K562 (cell line): ENCODE measurements at regions not wholly inside any gene's neighbourhood (a gene's known extent, or its start where the extent isn't known, plus 50 kb on each side); places are given as distances from the start of the nearest gene placed in this dataset.

Experiments used
- ADNP ChIP-seq: fragments of 200-800 bp; sonication (Bioruptor generic); IDR thresholded peaks from 2 replicates; pipeline ENCODE4 v1.6.1; 2016; ENCODE audit warnings: missing genetic modification characterization, missing compliant biosample characterization
- AFF1 ChIP-seq, 2 experiments: fragments of 450-650 bp; IDR thresholded peaks; 2 replicates each; pipeline ENCODE4 v1.6.1; 2018; ENCODE audit warnings: mild to moderate bottlenecking in 2 of 2, low read depth in 1 of 2; ENCODE audit not compliant: partially characterized antibody in 2 of 2
- ARNT ChIP-seq, 2 experiments: fragments of 450-650 bp; IDR thresholded peaks; 2 replicates each; pipeline ENCODE4 v1.6.1; 2016; ENCODE audit warnings: mild to moderate bottlenecking in 1 of 2
- CC2D1A ChIP-seq: fragments of 450-650 bp; IDR thresholded peaks from 2 replicates; pipeline ENCODE4 v1.6.1; 2017; ENCODE audit warnings: mild to moderate bottlenecking
- CTCF ChIP-seq, 3 experiments: IDR thresholded peaks in 2 of 3; conservative IDR thresholded peaks in 1 of 3; 2 replicates each; pipeline ENCODE4 v1.5.1; 2011 to 2012; ENCODE audit warnings: low read length in 3 of 3, mild to moderate bottlenecking in 3 of 3, control low read depth in 2 of 3, improper control_type of control experiment in 1 of 3, inconsistent platforms in 1 of 3, low read depth in 1 of 3, mixed read lengths in 1 of 3, moderate library complexity in 1 of 3; ENCODE audit not compliant: insufficient read depth in 2 of 3
- FOSL1 ChIP-seq: fragments of 200-800 bp; sonication (Bioruptor generic); conservative IDR thresholded peaks from 2 replicates; pipeline ENCODE4 v1.6.1; 2016; ENCODE audit warnings: missing genetic modification characterization, missing compliant biosample characterization
- GABPB2 ChIP-seq: fragments of 250-450 bp; sonication (Bioruptor Pico); conservative IDR thresholded peaks from 2 replicates; pipeline ENCODE4 v1.5.1; 2021; ENCODE audit warnings: mild to moderate bottlenecking
- NR3C1 ChIP-seq: sonication (generic); formaldehyde crosslinking; IDR thresholded peaks from 2 replicates; pipeline ENCODE4 v1.8.1; 2022; ENCODE audit warnings: missing genetic modification reagents
- PCBP1 ChIP-seq: fragments of 200-400 bp; formaldehyde crosslinking; IDR thresholded peaks from 2 replicates; pipeline ENCODE4 v1.6.1; 2018; ENCODE audit warnings: mild to moderate bottlenecking, low read depth, low read length; ENCODE audit not compliant: poor library complexity, severe bottlenecking
- RNF219 ChIP-seq: fragments of 250-450 bp; sonication (Bioruptor Pico); IDR thresholded peaks from 2 replicates; pipeline ENCODE4 v1.5.0; 2022; ENCODE audit warnings: mild to moderate bottlenecking
- SIN3A ChIP-seq, 2 experiments: fragments of 150-350 bp in 1 of 2; IDR thresholded peaks; 2 replicates each; pipeline ENCODE4 v1.6.1; 2011 to 2016; ENCODE audit warnings: borderline replicate concordance in 2 of 2, low read depth in 2 of 2, low read length in 2 of 2, mild to moderate bottlenecking in 2 of 2, moderate library complexity in 2 of 2; ENCODE audit not compliant: control insufficient read depth in 1 of 2
- SMARCA4 ChIP-seq: fragments of 450-650 bp; IDR thresholded peaks from 2 replicates; pipeline ENCODE4 v1.6.1; 2016
- SMARCA5 ChIP-seq: fragments of 450-650 bp; IDR thresholded peaks from 2 replicates; pipeline ENCODE4 v1.6.1; 2016
- THRA ChIP-seq: fragments of 450-650 bp; IDR thresholded peaks from 2 replicates; pipeline ENCODE4 v1.6.1; 2017; ENCODE audit warnings: mild to moderate bottlenecking, moderate library complexity
- YBX1 ChIP-seq: fragments of 450-650 bp; IDR thresholded peaks from 2 replicates; pipeline ENCODE4 v1.7.1; 2016; ENCODE audit warnings: mild to moderate bottlenecking
- ZBTB9 ChIP-seq: fragments of 450-650 bp; formaldehyde crosslinking; IDR thresholded peaks from 2 replicates; pipeline ENCODE4 v1.4.0; 2020; ENCODE audit warnings: mild to moderate bottlenecking, moderate library complexity
- ZNF174 ChIP-seq: fragments of 250-450 bp; sonication (Bioruptor Pico); IDR thresholded peaks from 2 replicates; pipeline ENCODE4 v1.4.0; 2020; ENCODE audit warnings: mild to moderate bottlenecking
- ZNF707 ChIP-seq: fragments of 250-450 bp; sonication (Bioruptor Pico); conservative IDR thresholded peaks from 2 replicates; pipeline ENCODE4 v1.8.0; 2022; ENCODE audit warnings: inconsistent platforms, mild to moderate bottlenecking, moderate library complexity

- TF ChIP-seq RNF219 (CRISPR knock-in tag) (no peak), SIN3A (IDR thresholded peaks at IDR 0.05; ENCODE audit: borderline replicate concordance in 2 of 2, control insufficient read depth in 1 of 2, low read depth in 2 of 2, low read length in 2 of 2) (no peak), CTCF (IDR thresholded peaks at IDR 0.05 in 2 of 3, conservative IDR thresholded peaks at IDR 0.05 in 1 of 3; ENCODE audit: insufficient read depth in 2 of 3, low read depth in 1 of 3, low read length in 3 of 3) (0 out of 6 replicates have a peak, but pooled peaks of 1 of the 3 experiments have one; percentile 17), AFF1 (IDR thresholded peaks at IDR 0.05; ENCODE audit: low read depth in 1 of 2, partially characterized antibody in 2 of 2) (no peak), ARNT (IDR thresholded peaks at IDR 0.05) (no peak), GABPB2 (no peak), NR3C1 (CRISPR knock-in tag) (no peak), CC2D1A (no peak), SMARCA4 (peak; percentile 53), ZNF707 (CRISPR knock-in tag) (no peak), THRA (no peak), ZBTB9 (CRISPR knock-in tag) (no peak), ADNP (tag) (no peak), ZNF174 (CRISPR knock-in tag) (no peak), YBX1 (no peak), SMARCA5 (no peak), FOSL1 (peak; percentile 85), PCBP1 (no peak)
Observed at GRCh38 chr2:12555012-12555645, 161.6 kb upstream of the TRIB2 start (continued).
